HG03039 (cell line): ENCODE measurements at regions not wholly inside any gene's neighbourhood (a gene's known extent, or its start where the extent isn't known, plus 50 kb on each side); places are given as distances from the start of the nearest gene placed in this dataset.

Experiments used
- ATAC-seq: cut with Tn5 transposase; IDR thresholded peaks from one replicate; pipeline ENCODE4 v1.9.1; 2021; ENCODE audit warnings: mild to moderate bottlenecking, moderate library complexity; ENCODE audit not compliant: unreplicated experiment

DNA sequence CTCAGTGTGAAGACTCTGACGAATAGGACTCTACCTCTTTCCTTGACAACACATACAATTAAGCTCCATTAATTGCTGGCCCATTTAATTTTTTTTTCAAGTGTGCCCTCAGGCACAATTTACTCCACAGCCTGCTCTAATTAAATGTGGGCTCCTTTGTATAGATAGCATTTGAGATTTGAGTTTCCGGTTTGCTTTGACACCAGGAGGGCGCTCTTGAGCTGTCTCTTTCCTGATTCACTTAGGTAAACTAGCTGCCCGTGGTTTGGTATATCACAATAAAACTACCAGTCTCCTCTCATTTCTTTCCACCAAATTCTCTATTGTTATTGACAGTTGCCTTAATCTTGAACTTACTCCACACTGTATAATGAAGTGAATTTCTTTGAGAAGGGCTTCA lies 666.0 kb downstream of the DSC3 start:
- ATAC-seq = no peak

DNA sequence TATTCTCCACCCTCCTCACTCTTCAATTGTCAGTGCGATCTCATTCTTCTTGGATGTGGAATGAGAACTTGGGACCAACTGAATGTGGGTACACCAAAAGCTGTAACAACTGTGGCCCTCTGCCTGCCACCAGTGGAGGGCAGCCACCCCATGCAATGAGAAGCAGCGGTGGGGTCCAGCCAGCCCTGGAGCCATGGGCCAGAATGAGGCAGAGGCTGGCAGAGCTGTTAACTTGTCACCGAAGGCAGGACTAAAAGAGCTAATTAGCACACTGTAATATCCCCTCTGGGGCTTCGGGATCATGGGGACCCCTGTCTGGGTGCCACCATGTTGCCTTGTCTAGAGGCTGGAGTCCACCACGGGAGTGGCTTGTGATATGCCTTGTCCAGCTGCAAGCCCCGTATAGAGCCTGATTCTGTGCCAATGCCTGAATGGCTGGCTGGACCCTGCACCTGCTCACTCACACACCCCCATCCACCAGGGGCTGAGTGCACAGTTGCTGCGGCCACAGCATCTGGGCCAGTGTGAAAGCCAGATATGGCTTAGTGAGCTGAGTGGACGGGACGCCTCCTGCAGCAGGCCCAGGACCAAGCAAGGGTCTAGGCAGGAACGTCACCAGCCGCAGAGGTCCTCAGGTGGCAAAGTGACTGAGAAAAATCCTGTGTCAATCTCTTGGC lies 680.5 kb downstream of the DSC3 start:
- no peak for ATAC-seq

DNA sequence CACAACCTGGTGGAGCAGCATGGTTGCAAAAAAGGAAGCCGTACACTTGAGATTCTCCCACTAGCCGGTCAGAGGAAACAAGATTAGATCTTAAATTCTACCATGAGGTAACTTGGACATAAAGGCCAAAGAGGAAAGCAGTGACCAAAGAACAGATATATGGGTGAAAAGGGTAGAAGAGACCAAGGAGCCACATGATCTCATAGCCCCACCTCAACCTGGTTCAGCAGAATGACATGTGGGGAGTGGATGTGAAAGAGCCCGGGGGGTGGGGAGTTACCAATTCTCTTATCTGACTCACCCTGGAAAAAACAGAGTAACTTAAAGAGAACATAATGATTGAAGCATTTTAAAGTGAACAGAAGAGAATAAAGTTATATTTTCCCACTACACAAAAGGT lies 683.0 kb downstream of the DSC3 start:
- no peak for ATAC-seq

DNA sequence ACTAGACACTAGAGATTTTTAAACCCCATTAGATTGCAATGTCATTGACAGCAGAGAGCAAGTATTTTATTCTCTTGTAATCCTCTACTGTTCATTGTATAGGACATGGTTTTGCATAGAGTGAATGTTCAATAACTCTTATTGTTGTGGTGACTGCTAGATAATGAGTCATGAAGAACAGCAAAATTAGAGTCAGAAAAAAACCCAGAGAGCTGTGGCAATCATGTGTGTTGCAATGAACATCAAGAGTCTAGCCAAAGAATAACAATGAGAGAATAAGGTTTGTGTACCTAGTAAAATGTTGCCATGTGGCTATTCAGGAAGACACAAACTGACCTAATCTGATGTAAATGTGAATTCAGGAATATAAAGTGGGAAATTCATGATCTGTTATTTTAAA lies 684.0 kb downstream of the DSC3 start:
- no peak for ATAC-seq

DNA sequence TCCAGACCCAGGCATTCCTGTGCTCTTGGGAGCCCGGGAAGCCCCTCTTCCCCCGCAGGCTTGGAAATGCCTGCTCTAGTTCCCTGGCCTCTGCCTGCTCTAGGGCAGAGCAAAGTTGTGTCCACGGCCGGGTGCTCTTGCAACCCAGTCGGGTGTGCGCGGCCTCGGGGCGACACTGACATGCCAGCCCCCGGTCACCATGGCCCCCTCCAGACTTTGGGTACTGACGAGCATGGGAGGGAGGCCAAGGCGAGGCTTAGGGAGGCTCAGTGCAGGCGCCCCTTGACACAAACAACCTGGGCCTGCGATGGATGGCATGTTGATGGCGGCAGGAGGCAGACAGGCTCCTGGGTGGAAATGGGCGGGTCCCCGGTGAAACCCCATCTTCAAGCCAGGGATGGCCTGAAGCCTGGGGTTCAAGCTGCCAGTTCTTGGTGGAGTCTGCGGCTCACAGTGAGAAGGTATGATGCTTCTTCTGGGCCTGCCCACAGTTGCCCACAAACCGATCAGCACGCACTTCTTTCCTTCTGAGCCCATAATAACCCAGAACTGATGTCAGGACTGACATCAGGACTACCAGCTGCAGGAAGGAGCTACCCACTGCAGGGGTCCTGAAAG lies 689.9 kb downstream of the DSC3 start:
- ATAC-seq = no peak

DNA sequence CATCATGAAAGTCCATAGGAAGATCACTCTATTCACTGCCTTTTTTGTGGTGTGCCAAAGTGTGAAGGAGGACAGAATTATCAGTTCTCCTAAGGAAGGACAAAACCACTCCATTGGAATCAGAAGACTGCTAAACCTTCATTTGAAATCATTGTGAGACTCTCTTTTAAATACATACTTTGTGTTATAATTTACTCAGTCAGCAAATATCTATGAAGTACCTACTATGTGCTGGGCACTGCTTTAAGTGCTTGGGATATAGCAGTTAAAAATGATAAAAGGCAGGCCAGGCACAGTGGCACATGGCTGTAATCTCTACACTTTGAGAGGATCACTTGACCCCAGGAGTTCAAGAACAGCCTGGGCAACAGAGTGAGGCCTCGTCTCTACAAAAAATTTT lies 692.3 kb downstream of the DSC3 start:
- ATAC-seq = no peak

DNA sequence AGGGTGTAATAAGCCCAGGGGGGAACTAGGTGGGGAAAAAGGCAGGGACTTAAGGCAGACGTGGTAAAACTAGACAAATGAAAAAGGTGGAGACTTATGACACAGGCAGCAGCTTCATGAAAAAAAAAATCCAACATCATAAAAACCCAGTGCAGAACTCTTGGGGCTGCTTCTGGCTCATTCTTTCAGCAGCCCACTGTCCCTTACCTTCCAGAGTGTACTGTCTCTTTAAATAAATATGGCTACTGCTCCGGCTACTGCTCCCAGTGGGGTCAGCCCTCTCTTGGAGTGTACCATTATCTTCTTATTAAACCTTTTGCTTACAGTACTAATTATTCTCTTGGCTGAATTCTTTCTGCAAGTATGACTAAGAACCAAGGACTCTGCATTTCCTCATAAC lies 699.5 kb downstream of the DSC3 start:
- ATAC-seq = no peak

DNA sequence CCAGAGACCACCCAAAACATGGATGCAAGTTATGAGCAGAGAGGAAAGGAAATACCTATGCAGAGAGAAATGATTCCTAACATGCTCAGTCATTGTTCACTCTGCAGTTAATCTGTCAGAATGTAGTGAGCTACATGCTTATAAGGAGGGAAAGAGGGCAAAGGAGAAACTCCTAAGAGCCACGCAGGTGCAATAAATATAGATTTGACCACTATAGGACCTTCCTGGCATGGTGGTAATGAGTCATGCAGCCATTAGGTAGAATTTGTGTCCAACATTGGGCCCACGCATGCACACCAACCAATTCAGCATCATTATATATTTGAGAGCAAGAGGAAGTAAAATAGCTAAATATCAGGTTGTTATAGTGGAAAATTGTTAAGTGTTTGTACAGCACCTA lies 699.9 kb downstream of the DSC3 start:
- ATAC-seq = no peak

DNA sequence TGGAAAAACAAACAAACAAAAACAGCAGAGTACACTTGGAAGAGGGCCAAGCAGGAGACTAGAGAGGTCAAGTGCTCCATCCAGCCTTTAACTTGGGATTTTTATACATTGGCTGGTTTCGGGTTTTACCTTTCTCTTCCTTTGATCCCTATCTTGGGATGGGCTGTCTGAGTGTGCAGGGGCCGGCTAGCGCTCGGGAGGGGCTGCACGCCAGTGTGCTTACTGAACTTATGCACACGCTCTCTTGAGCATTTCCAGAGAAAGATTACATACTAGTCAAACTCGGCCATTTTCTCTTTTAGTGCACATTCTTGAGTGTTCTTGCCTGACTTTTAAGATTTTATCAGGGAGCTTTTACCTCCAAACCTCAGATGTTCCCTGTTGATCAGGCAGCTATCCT lies 707.8 kb downstream of the DSC3 start:
- ATAC-seq = no peak

DNA sequence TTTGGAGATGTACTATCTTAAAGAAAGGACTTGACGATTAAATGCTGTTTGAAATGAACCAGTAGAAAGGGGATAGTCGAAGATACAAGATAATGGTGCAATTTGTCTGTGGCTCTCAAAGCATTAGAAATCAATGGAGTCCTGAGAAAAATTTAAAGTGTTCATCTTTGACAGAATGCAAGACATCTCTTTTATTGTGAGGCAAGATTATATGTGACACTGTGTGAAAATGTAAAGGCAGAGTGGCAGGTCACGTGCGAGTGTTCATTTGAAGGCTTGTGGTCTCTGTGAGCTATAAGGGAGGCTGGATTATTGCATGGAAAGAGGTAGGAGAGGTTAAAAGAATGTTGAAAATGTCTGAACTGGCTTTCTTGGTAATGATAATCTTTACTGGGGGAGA lies 709.2 kb downstream of the DSC3 start:
- ATAC-seq = no peak

DNA sequence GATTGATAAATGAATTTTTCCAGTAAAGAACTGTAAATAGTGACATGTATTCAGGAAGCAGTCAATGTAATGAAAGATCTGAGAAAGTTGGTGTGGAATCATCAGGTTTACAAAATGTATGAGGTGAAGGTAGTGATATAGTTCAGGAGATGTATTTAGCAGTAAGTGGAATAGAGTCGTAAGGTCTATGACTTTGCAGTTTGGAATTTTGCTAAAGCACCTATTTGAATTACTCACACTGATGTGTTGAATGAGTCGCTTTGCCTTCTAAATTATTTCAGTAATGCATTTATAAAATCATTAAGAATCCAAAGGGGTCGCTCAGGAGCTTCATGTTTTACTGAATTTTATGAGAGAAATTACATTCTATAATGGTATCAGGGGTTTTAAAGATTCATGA lies 713.7 kb downstream of the DSC3 start:
- ATAC-seq = no peak

DNA sequence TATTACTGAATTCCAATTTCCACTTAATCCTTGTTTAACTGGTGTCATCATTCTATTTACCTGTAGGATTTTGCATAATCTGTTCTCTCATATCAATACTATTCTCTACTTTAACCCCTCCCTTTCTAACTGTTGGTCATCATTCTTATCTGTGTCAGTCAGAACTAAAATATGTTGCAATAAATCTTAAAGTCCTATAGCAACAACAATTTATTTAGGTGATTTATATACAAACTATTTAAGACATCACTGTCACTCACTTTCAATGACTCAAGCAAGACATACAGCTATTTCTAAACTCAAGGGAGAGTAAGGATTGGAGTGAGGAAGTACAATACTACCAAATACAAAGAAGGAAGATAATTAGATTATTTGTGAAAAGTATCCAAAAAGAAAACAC lies 740.4 kb downstream of the DSC3 start:
- ATAC-seq = no peak

DNA sequence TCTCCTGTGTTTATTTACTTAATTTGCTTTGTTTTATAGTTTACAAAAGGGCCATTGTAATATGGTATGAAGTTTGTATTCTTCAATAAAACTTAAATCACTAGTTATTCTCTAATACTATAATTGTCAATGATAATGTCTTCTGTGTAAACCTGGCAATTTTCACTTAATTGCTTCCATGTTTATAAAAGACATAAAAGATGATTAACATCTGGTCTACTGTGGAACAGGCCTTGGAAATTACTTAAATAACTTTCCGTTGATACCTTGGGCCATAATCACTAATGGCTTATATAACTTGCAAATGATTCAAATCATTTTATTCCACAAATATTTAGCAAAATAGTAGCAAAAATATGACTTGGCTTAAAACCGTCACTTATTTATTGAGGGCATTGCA lies 743.8 kb downstream of the DSC3 start:
- no peak for ATAC-seq

DNA sequence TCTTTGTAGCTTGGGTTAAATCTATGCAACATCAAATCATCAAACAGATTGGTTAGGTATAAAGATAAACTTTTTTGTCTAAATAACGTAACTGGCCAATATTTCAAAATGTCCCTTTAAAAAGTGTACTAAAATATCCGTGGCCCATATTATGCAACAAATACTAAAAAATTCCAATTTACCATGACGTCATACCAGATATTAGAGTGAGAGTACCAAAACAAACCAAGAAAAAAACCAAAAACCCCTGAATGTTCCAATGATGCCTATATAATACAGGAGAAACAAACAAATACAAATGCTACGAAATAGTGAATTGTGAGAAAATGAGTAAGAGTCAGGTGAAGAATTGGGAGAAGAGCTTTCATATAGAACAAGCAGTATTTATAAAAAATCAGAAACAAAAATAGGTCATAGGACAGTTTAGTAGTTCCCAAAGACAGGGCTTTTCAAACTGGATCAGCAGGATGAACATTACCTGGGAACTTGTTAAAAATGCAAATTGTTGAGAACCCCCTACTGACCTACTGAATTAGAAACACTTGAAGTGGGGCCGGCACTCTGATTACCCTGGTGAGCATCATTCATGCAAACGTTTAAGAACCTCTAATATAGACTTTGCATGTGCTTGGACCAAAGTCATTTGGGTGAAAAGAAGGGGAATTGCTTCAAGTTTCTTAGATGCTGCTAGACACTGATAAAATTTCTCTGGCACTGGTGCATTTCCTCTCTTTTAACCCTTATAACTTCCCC lies 753.7 kb downstream of the DSC3 start:
- ATAC-seq = no peak

DNA sequence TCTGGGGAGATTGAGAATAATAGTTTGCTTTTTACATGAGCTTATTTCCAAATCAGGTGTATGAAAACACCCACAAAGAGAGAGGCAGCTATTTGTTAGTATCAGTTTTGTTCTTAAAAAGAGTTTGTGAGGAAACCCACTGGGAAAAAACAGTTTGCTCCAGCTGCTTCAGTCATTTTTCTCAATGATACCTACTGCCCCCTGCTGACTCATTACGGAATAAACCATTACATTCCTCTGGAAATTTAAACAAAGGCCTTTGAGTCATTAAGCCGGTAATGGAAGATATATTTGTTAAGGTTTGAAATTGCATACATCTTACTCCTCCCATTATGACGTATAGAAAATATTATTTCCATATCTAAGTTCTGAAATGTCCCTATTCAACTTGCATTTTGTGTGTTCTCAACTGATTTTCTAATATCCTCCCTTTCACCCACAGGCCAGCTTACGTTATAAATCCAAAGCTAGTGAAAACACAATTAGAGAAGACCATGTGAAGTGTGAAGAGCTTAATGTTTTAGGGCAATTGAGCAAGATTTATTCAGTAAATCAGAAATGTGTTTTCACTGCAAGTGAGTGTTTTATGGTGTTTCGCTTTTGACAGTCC lies 761.6 kb downstream of the DSC3 start:
- no peak for ATAC-seq

DNA sequence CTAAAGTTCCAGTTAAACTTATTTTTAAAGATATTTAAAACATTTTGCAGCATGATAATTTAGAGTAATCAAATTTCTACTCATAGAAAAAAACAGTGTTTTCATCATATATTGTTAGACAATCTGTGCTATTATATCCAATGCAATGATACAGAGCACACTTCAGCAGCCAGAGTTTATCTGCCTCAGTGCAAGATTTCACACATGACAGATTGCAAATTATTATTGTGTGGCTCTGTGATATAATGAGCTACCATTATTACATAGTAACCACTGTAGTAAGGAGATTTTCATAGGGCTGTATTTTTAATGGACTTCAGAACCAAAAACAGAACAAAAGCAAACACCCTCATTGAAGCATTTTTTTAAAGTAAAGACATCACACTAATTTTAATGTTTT lies 762.4 kb downstream of the DSC3 start:
- no peak for ATAC-seq

DNA sequence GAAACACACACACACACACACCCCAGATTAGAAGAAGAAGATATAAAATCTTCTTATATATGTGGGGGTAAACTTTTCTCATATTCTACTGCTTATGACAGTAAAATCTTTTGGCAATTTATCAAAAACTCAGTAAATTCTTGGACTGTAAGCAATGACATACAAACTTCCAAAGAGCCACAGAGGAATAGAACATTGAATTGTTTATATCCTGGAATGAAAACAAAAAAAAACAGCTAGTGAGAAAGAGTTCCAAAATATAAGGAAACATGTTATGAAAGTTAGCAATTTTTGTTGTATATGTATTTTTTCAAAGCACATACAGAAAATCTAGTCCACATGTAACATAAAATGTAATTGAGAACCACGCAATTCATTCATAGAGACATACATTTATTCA lies 764.9 kb downstream of the DSC3 start:
- no peak for ATAC-seq

DNA sequence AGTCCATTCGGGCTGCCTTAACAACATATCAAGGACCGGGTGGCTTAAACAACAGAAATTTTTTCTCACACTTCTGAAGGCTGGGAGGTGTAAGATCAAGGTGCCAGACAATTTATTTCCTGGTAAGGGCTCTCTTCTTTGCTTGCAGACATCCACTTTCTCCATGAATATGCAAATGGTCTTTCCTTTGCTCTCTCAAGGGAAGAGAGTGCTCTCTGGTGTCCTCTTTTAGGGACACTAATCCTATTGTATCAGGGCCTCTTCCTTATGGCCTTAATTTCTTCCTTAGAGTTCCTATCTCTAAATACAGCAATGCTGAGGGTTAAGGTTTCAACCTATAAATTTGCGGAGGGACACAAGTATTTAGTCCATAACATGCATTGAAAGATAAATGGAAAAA lies 770.8 kb downstream of the DSC3 start:
- no peak for ATAC-seq

DNA sequence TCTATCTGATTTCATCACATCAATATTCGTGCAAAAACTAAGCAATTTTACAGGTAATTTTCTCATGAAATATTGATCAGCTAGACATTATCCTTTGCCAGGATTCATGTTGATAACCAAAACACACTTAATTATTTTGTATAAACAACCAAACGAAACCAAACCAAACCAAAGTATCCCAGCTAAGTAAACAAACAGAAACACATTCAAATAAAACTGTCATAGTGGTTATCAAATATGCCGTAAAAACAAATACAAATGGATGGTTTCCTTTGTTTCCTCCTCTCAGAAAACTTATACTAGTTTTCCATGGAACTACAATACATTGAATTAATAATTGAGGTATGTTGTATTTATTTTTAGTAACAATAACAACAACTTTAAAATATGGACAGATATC lies 777.4 kb downstream of the DSC3 start:
- no peak for ATAC-seq

DNA sequence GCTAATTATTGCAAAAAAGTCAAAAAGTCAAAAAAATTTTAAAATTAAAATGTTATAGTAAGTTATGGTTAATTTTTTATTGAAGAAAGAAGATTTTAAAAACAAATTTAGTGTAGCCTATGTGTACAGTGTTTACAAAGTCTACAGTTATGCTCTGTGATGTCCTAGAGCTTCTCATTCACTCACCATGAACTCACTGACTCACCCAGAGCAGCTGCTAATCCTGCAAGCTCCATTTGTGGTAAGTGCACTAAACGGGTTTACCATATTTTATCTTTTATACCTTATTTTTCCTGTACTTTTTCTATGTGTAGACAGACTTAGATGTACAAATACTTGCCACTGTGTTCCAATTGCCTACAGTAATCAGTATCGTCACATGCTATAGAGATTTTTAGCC lies 788.2 kb downstream of the DSC3 start:
- no peak for ATAC-seq

DNA sequence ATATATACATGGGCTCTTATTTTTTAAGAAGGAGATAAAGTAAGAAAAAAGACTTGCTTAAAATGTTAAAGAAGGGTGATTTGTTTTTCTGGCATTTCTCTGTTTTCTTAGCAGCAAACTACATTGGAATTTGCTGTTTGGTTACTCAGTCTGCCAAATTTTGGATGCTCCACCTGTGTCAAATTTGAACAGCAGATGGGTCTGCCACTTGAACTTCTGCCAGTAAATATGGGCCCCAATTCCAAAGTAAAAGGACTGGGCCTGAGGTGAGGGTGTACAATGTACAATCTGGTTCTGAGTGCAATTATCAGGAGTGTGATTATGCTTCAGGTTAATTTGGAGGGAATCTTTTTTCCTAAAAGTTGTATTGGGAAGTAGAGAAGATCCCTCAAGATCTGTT lies 794.5 kb downstream of the DSC3 start:
- ATAC-seq = no peak
